Small intestine (tissue), 7 donors: ENCODE measurements at regions not wholly inside any gene's neighbourhood (a gene's known extent, or its start where the extent isn't known, plus 50 kb on each side); places are given as distances from the start of the nearest gene placed in this dataset.

ENCODE experiments used
- DNase-seq, 2 donors: peaks; one replicate each; pipeline versions ENCODE4 v3.0.0 to v3.0.0-alpha.2; 2013
- FAIRE-seq: peaks from 2 replicates; lab custom pipeline; 2012; peaks lifted over from hg19 to GRCh38; lab: Jason Lieb, UNC
- H3K27ac ChIP-seq, 3 donors: one replicate each; pipeline ENCODE4 v1.5.1; 2013; ENCODE audit warnings: low read length in 2 of 3, mild to moderate bottlenecking in 2 of 3, control low read depth in 1 of 3, inconsistent platforms in 1 of 3, low read depth in 1 of 3, moderate library complexity in 1 of 3
- H3K27me3 ChIP-seq, 3 donors: one replicate each; pipeline ENCODE4 v1.6.1; 2013; ENCODE audit warnings: low read length in 3 of 3, inconsistent platforms in 1 of 3; ENCODE audit not compliant: control insufficient read depth in 3 of 3, insufficient read depth in 3 of 3
- H3K36me3 ChIP-seq, 3 donors: one replicate each; pipeline ENCODE4 v1.6.1; 2013; ENCODE audit warnings: low read length in 3 of 3, inconsistent platforms in 1 of 3, low read depth in 1 of 3, mild to moderate bottlenecking in 1 of 3, moderate library complexity in 1 of 3; ENCODE audit not compliant: control insufficient read depth in 3 of 3, insufficient read depth in 2 of 3
- H3K4me1 ChIP-seq, 3 donors: one replicate each; pipeline ENCODE4 v1.6.1; 2013; ENCODE audit warnings: low read length in 2 of 3, inconsistent platforms in 1 of 3, low read depth in 1 of 3, mild to moderate bottlenecking in 1 of 3, moderate library complexity in 1 of 3; ENCODE audit not compliant: control insufficient read depth in 3 of 3, insufficient read depth in 2 of 3
- H3K4me3 ChIP-seq, 3 donors: one replicate each; pipeline ENCODE4 v1.5.1; 2013; ENCODE audit warnings: low read length in 3 of 3, control low read depth in 1 of 3, inconsistent platforms in 1 of 3, low read depth in 1 of 3, mild to moderate bottlenecking in 1 of 3, moderate library complexity in 1 of 3
- H3K9me3 ChIP-seq, 2 donors: one replicate each; pipeline ENCODE4 v1.6.1; 2013; ENCODE audit warnings: low read depth in 1 of 2, low read length in 1 of 2; ENCODE audit not compliant: control insufficient read depth in 2 of 2, insufficient read depth in 1 of 2
- WGBS, 3 donors: extraction: QIAGEN DNeasy Blood & Tissue Kit; methylation state at CpG; one replicate each; pipeline ENCODE4 v1.1.7; 2013; 5-methylcytosine and 5-hydroxymethylcytosine counted together
- donor health status: healthy with polysubstance abuse.
- donor health status: control.
- donor health status: control.
- donor health status: Bipolar disorder and iron deficiency.
- donor health status: healthy.

GRCh38 chr13:83975655-83976165, 93.4 kb upstream of the SLITRK1 start:
- no peaks in the 10 kb centered on the region for H3K27me3 ChIP-seq
- no peaks in the 10 kb centered on the region for H3K9me3 ChIP-seq
- H3K27ac ChIP-seq: no peak overlapping the region
- H3K36me3 ChIP-seq: no peaks in the 10 kb centered on the region
- FAIRE-seq: no peak
- no peaks in the 10 kb centered on the region for H3K4me1 ChIP-seq
- H3K4me3 ChIP-seq: no peak overlapping the region
- no peak for DNase-seq

GRCh38 chr13:83958531-83958930, 76.3 kb upstream of the SLITRK1 start:
- WGBS, 3 donors: 64 to 73% (median 69%) methylated on average over 1 of the region's 1 CpG
- DNase-seq (no peak), FAIRE-seq (no peak)
- Histone ChIP-seq H3K27ac (no peak overlapping the region), H3K9me3 (no peaks in the 10 kb centered on the region), H3K27me3 (no peaks in the 10 kb centered on the region), H3K4me1 (no peaks in the 10 kb centered on the region), H3K36me3 (no peaks in the 10 kb centered on the region), H3K4me3 (no peak overlapping the region)

- Histone ChIP-seq H3K27me3 (no peaks in the 10 kb centered on the region), H3K9me3 (no peaks in the 10 kb centered on the region), H3K4me1 (no peaks in the 10 kb centered on the region), H3K27ac (no peak overlapping the region), H3K4me3 (no peak overlapping the region), H3K36me3 (no peaks in the 10 kb centered on the region)
- WGBS, 3 donors: 95 to 100% (median 97%) methylated on average over 3 of the region's 3 CpGs
- FAIRE-seq: no peak
- DNase-seq: no peak
Measured at GRCh38 chr13:83955011-83955410, 72.7 kb upstream of the SLITRK1 start.

DNA sequence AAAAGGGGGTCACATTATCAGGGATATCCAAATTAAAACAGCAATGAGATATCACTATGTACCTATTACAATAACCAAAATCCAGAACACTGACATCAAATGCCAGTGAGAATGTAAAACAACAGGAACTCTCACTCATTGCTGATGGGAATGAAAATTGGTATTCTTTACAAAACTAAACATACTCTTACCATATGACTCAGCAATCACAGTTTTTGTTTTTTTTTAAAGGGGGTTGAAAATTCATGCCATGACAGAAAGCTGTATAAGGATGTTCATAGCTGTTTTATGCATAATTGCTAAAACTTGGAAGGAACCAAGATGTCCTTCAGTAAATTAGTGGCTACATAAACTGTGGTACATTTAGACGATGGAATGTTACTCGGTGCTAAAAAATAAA, 71.6 kb upstream of the SLITRK1 start:
- FAIRE-seq (no peak), DNase-seq (no peak)
- Histone ChIP-seq H3K27ac (no peak overlapping the region), H3K4me3 (no peak overlapping the region), H3K4me1 (no peaks in the 10 kb centered on the region), H3K27me3 (no peaks in the 10 kb centered on the region), H3K36me3 (no peaks in the 10 kb centered on the region), H3K9me3 (no peaks in the 10 kb centered on the region)
- 90 to 97% (median 93%) methylated on average over 2 of the region's 2 CpGs for WGBS, 3 donors

DNA sequence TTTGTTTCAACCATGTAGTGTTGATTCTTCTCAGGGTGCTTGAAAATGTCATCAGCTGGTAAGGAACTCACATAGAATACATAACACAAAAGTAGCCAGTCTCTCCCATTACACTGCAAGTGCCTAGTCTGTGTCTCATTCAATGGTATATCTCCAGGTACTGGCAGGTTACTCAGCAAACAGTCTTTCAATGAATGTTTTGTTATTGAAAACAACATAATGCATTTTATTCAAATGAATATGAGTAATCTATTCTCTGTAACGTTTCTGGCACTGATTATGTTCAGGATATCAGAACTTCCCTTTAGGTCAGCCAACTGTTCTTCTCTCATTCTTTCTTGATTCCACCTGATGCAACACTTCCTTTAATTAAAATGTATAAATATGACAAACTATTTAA, 68.0 kb upstream of the SLITRK1 start:
- DNase-seq: no peak
- no peak overlapping the region for H3K4me3 ChIP-seq
- H3K4me1 ChIP-seq: no peaks in the 10 kb centered on the region
- no peaks in the 10 kb centered on the region for H3K9me3 ChIP-seq
- no peaks in the 10 kb centered on the region for H3K27me3 ChIP-seq
- WGBS, 3 donors: 14 to 32% (median 28%) methylated on average over 1 of the region's 1 CpG
- no peak overlapping the region for H3K27ac ChIP-seq
- no peaks in the 10 kb centered on the region for H3K36me3 ChIP-seq
- no peak for FAIRE-seq

- Histone ChIP-seq H3K4me3 (no peak overlapping the region), H3K9me3 (no peaks in the 10 kb centered on the region), H3K4me1 (no peaks in the 10 kb centered on the region), H3K27ac (no peak overlapping the region), H3K36me3 (no peaks in the 10 kb centered on the region), H3K27me3 (no peaks in the 10 kb centered on the region)
- WGBS, 3 donors: 48 to 66% (median 58%) methylated on average over 6 of the region's 6 CpGs
- FAIRE-seq (no peak), DNase-seq (no peak)
Measured at GRCh38 chr13:83943530-83944279, 61.4 kb upstream of the SLITRK1 start.

GRCh38 chr13:83941701-83942335, 59.5 kb upstream of the SLITRK1 start:
- Histone ChIP-seq H3K36me3 (no peaks in the 10 kb centered on the region), H3K4me1 (no peaks in the 10 kb centered on the region), H3K9me3 (no peaks in the 10 kb centered on the region), H3K27me3 (no peaks in the 10 kb centered on the region), H3K27ac (no peak overlapping the region), H3K4me3 (no peak overlapping the region)
- DNase-seq (no peak), FAIRE-seq (no peak)
- 69 to 86% (median 69%) methylated on average over 4 of the region's 4 CpGs for WGBS, 3 donors

DNA sequence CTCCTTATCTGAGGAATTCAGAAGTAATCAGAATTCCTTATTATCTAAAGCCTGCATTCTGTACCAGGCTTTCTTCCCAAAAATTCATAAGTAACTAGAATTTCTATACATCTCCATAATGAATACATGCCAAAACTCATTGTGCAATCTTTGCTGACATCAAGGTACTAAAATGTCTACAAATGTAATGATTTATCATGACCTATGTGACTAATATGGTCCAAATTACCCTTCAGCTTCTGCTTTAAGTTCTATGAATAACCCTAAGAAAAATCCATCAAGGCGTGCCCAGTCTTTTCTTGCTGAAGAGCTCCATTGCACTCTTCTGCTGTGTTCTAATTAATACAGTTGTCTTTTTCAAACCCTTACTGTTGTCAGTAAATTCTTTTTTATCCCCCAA, 58.5 kb upstream of the SLITRK1 start:
- DNase-seq (no peak), FAIRE-seq (no peak)
- no peak overlapping the region for H3K27ac ChIP-seq
- H3K4me3 ChIP-seq: no peak overlapping the region
- no peaks in the 10 kb centered on the region for H3K27me3 ChIP-seq
- WGBS, 3 donors: 87 to 96% (median 88%) methylated on average over 1 of the region's 1 CpG
- H3K36me3 ChIP-seq: no peaks in the 10 kb centered on the region
- H3K4me1 ChIP-seq: no peaks in the 10 kb centered on the region
- H3K9me3 ChIP-seq: no peaks in the 10 kb centered on the region
